Fibroblast of lung (primary cell): ENCODE measurements at regions not wholly inside any gene's neighbourhood (a gene's known extent, or its start where the extent isn't known, plus 50 kb on each side); places are given as distances from the start of the nearest gene placed in this dataset.

Experiments used
- CTCF ChIP-seq, 2 donors: IDR thresholded peaks in 1 of 2; conservative IDR thresholded peaks in 1 of 2; 1 replicate in 1 of 2; 2 replicates in 1 of 2; pipeline ENCODE4 v1.5.1; 2011 to 2012; ENCODE audit warnings: low read length in 2 of 2, control low read depth in 1 of 2, inconsistent platforms in 1 of 2, low read depth in 1 of 2, mild to moderate bottlenecking in 1 of 2
- EZH2 ChIP-seq: IDR thresholded peaks from 2 replicates; pipeline ENCODE4 v1.5.1; 2012; ENCODE audit warnings: low read length, control low read depth, mild to moderate bottlenecking; ENCODE audit errors: missing control alignments

- TF ChIP-seq CTCF (conservative IDR thresholded peaks at IDR 0.05 in 1 of 2, IDR thresholded peaks at IDR 0.05 in 1 of 2; ENCODE audit: low read depth in 1 of 2, low read length in 2 of 2) = no peak
- no peak for TF ChIP-seq EZH2
These were observed 957.3 kb downstream of the IGSF11 start for GRCh38 chr3:118077332-118077731.
